ENCODE measurements at regions not wholly inside any gene's neighbourhood (a gene's known extent, or its start where the extent isn't known, plus 50 kb on each side); places are given as distances from the start of the nearest gene placed in this dataset.

DNA sequence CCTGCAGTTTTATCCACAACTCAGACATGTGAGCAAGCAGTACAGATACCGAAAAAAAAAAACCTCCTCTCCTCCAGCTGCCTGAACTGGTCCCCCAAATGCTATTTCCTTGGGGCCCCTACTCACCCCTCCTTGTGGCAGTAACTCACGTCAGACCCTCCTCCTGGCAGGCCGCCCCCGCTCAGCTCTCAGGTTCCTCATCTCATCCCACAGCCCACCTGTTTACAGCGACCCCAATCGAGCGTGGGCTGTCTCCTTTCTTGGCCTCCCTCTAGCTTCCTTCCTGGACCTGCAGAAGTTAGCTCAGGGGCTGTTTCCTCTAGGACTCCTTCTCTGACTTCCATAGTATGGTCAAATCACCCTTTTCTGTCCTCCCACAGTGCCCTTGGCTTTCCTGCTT, 455.3 kb downstream of the BCL11B start:
- Histone ChIP-seq H3K4me1 (ENCODE audit: insufficient read depth, low read length) (no peaks in the 10 kb centered on the region), H3K79me2 (ENCODE audit: insufficient read depth, low read length) (no peaks in the 10 kb centered on the region), H3K36me3 (ENCODE audit: insufficient read depth, low read length) (no peaks in the 10 kb centered on the region), H3K27ac (ENCODE audit: low read depth, low read length) (no peak overlapping the region), H3K4me3 (ENCODE audit: insufficient read depth, low read depth, low read length) (no peak overlapping the region), H2AFZ (ENCODE audit: low read depth, low read length) (no peak overlapping the region), H3K27me3 (ENCODE audit: insufficient read depth, low read length) (no peaks in the 10 kb centered on the region), H3K9ac (ENCODE audit: low read length) (no peak overlapping the region), H3K4me2 (ENCODE audit: low read length) (no peak overlapping the region), H3K9me3 (ENCODE audit: insufficient read depth, low read depth, low read length) (no peaks in the 10 kb centered on the region), H4K20me1 (ENCODE audit: insufficient read depth, low read length) (no peaks in the 10 kb centered on the region)
- Mint-ChIP-seq H3K4me1 (ENCODE audit: low read depth, unreplicated experiment) (no peaks in the 10 kb centered on the region), H3K27me3 (ENCODE audit: low read depth, unreplicated experiment) (peaks cover 19% of the 10 kb centered on the region), H3K27ac (ENCODE audit: unreplicated experiment) (no peak overlapping the region), H3K9me3 (ENCODE audit: unreplicated experiment) (peaks cover 8% of the 10 kb centered on the region), H3K36me3 (ENCODE audit: low read depth, unreplicated experiment) (peaks cover 1% of the 10 kb centered on the region), H3K4me3 (ENCODE audit: unreplicated experiment) (no peak overlapping the region)
- FAIRE-seq (no peak), DNase-seq (ENCODE audit: low read depth) (no peak)
- no peak for TF ChIP-seq EZH2 (IDR thresholded peaks at IDR 0.05; ENCODE audit: insufficient read depth, low read length)
- TF ChIP-seq, protein P1, sequence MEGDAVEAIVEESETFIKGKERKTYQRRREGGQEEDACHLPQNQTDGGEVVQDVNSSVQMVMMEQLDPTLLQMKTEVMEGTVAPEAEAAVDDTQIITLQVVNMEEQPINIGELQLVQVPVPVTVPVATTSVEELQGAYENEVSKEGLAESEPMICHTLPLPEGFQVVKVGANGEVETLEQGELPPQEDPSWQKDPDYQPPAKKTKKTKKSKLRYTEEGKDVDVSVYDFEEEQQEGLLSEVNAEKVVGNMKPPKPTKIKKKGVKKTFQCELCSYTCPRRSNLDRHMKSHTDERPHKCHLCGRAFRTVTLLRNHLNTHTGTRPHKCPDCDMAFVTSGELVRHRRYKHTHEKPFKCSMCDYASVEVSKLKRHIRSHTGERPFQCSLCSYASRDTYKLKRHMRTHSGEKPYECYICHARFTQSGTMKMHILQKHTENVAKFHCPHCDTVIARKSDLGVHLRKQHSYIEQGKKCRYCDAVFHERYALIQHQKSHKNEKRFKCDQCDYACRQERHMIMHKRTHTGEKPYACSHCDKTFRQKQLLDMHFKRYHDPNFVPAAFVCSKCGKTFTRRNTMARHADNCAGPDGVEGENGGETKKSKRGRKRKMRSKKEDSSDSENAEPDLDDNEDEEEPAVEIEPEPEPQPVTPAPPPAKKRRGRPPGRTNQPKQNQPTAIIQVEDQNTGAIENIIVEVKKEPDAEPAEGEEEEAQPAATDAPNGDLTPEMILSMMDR (IDR thresholded peaks at IDR 0.05; ENCODE audit: insufficient read depth, low read depth, low read length) = no peak

DNA sequence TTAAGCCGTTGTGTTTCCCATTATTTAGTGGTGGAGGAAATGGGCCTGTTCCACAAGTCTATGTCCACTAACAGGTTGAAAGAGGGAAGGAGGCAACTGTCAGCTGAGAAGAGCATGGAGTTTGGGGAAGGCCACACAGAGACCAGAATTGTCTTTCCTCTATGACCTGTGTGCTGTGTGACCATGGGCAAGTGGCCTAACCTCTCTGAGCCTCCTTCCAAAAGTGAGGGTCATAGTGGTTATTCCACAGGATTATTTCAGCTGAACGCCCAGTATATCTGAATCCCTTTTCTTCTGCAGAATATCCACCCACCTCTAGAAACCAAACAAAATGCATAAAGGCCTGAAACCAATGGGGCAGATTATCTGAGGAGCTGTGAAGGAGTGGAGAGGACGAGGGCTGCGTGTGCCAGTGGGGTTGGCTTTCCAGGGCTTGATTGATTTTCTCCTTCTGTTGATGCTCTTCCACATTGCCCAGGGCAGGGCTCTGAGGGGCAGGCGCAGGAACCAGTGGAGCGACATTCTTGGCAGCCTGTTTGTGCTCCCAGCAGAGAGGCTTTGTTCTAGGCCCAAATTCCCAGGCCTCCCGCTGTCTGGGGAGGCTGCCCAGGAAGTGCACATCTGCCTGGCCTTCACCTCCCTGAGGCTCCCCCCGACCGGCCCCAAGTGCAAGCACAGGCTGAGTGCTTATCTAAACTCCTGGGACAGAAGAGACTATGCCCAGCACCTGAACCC, 452.7 kb downstream of the BCL11B start:
- FAIRE-seq (no peak), DNase-seq (ENCODE audit: low read depth) (no peak)
- H3K79me2 ChIP-seq (ENCODE audit: insufficient read depth, low read length) = no peaks in the 10 kb centered on the region
- Mint-ChIP-seq H3K4me1 (ENCODE audit: low read depth, unreplicated experiment) (no peaks in the 10 kb centered on the region), H3K4me3 (ENCODE audit: unreplicated experiment) (no peak overlapping the region), H3K27ac (ENCODE audit: unreplicated experiment) (no peak overlapping the region), H3K9me3 (ENCODE audit: unreplicated experiment) (peaks cover 8% of the 10 kb centered on the region), H3K27me3 (ENCODE audit: low read depth, unreplicated experiment) (peaks cover 21% of the 10 kb centered on the region), H3K36me3 (ENCODE audit: low read depth, unreplicated experiment) (peaks cover 1% of the 10 kb centered on the region)
- H3K4me3 ChIP-seq (ENCODE audit: insufficient read depth, low read depth, low read length) = no peak overlapping the region
- no peaks in the 10 kb centered on the region for H4K20me1 ChIP-seq (ENCODE audit: insufficient read depth, low read length)
- no peaks in the 10 kb centered on the region for H3K36me3 ChIP-seq (ENCODE audit: insufficient read depth, low read length)
- no peak overlapping the region for H3K27ac ChIP-seq (ENCODE audit: low read depth, low read length)
- TF ChIP-seq, protein P1 (IDR thresholded peaks at IDR 0.05; ENCODE audit: insufficient read depth, low read depth, low read length) = no peak
- H3K27me3 ChIP-seq (ENCODE audit: insufficient read depth, low read length) = no peaks in the 10 kb centered on the region
- H3K4me1 ChIP-seq (ENCODE audit: insufficient read depth, low read length) = no peaks in the 10 kb centered on the region
- H3K9ac ChIP-seq (ENCODE audit: low read length) = no peak overlapping the region
- H3K4me2 ChIP-seq (ENCODE audit: low read length) = no peak overlapping the region
- H3K9me3 ChIP-seq (ENCODE audit: insufficient read depth, low read depth, low read length) = no peaks in the 10 kb centered on the region
- H2AFZ ChIP-seq (ENCODE audit: low read depth, low read length) = no peak overlapping the region

DNA sequence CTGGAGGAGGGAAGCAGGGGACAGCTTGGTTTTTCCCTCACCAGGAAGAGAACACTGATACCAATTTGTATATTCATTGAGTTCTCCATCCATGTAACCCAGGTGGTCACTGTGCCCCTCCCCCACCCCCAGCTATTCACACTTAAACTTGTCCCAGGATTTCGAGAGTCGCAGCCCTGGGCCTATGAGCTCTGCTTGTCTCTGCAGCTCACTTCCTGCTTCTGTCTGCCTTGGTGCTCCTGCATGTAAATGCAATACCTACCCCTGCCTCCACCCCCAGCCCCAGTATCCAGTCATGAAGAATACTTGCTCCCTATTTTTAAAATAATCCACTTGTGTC, 452.2 kb downstream of the BCL11B start:
- H3K4me1 Mint-ChIP-seq (ENCODE audit: low read depth, unreplicated experiment) = no peaks in the 10 kb centered on the region
- H3K4me3 Mint-ChIP-seq (ENCODE audit: unreplicated experiment) = no peak overlapping the region
- no peak overlapping the region for H3K27ac ChIP-seq (ENCODE audit: low read depth, low read length)
- H3K9ac ChIP-seq (ENCODE audit: low read length) = no peak overlapping the region
- DNase-seq (ENCODE audit: low read depth) (no peak), FAIRE-seq (no peak)
- no peaks in the 10 kb centered on the region for H3K27me3 ChIP-seq (ENCODE audit: insufficient read depth, low read length)
- H3K36me3 Mint-ChIP-seq (ENCODE audit: low read depth, unreplicated experiment) = peaks cover 1% of the 10 kb centered on the region
- H3K27ac Mint-ChIP-seq (ENCODE audit: unreplicated experiment) = no peak overlapping the region
- no peaks in the 10 kb centered on the region for H3K9me3 ChIP-seq (ENCODE audit: insufficient read depth, low read depth, low read length)
- H3K4me1 ChIP-seq (ENCODE audit: insufficient read depth, low read length) = no peaks in the 10 kb centered on the region
- H3K9me3 Mint-ChIP-seq (ENCODE audit: unreplicated experiment) = peaks cover 8% of the 10 kb centered on the region
- no peak overlapping the region for H3K4me2 ChIP-seq (ENCODE audit: low read length)
- H3K36me3 ChIP-seq (ENCODE audit: insufficient read depth, low read length) = no peaks in the 10 kb centered on the region
- peaks cover 21% of the 10 kb centered on the region for H3K27me3 Mint-ChIP-seq (ENCODE audit: low read depth, unreplicated experiment)
- H3K4me3 ChIP-seq (ENCODE audit: insufficient read depth, low read depth, low read length) = no peak overlapping the region
- H3K79me2 ChIP-seq (ENCODE audit: insufficient read depth, low read length) = no peaks in the 10 kb centered on the region
- no peaks in the 10 kb centered on the region for H4K20me1 ChIP-seq (ENCODE audit: insufficient read depth, low read length)
- no peak overlapping the region for H2AFZ ChIP-seq (ENCODE audit: low read depth, low read length)
- TF ChIP-seq, protein P1 (IDR thresholded peaks at IDR 0.05; ENCODE audit: insufficient read depth, low read depth, low read length) = no peak
- TF ChIP-seq EZH2 (IDR thresholded peaks at IDR 0.05; ENCODE audit: insufficient read depth, low read length) = no peak

Measured in astrocyte (in vitro differentiated cells and primary cell).